ENCODE measurements at regions not wholly inside any gene's neighbourhood (a gene's known extent, or its start where the extent isn't known, plus 50 kb on each side); places are given as distances from the start of the nearest gene placed in this dataset.

DNA sequence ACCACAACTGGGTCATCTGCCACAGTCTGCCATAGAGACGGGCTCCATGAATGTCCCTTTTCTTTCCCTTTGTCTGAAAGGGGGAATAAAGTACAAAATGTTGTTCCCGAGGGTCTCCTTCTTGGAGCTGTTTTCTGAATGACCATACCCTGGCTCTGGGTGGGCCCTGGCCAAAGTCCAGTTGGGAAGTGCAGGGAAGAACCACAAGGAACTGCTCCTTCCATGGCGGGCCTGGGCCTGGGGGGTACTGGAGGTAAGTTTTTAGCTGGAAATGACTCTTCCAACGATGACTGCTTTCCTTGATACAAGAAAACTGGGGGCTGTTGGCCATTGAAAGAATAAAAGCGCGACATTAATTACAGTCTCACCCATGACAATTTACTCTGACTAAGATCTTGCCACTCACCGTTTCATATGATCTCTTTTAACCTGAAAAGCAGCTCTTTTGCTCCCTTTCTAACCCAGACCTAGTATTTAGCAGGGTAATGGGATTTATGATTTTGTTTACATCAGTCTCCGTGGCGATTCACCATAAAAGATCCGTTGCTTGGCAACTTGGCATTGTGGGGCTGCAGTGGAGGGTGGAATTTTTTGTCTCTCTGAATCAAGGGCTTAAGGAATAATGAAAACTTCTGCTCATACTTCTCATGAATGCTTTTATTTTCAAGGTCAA is 89.2 kb upstream of the PTCH1 start:
- TF ChIP-seq CTCF (IDR thresholded peaks at IDR 0.05) (no peak), POLR2A (IDR thresholded peaks at IDR 0.05) (no peak)
